NCI-H2107 (cell line): ENCODE measurements at regions not wholly inside any gene's neighbourhood (a gene's known extent, or its start where the extent isn't known, plus 50 kb on each side); places are given as distances from the start of the nearest gene placed in this dataset.
"Not testable (repeated sequence)": the region's sequence is repeated elsewhere in the genome, so short reads cannot be mapped to it uniquely, and the experiment has no call there.

ENCODE experiments used
- DNase-seq: peaks from one replicate; lab custom pipeline; 2025; lab: John Stamatoyannopoulos, UW

DNA sequence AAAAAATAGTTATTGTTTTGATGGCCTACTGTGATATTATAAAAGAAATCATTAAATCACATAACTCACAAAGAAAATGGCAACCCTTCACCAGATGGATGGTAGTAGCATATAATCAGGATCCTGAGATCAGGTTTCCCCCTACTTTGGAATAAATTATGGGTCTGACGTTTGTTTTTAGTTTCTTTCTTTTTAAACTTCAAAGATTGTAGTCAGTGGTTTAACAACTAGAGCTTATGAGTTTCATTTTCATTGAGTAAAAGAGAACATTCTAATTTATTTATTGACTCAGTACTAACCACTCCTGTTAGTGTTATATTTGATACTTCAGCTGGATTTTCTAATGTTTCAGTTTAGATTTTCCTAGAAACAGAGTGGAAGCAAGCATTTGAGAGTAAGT is 218.0 kb upstream of the PCSK5 start:
- no peak for DNase-seq

DNA sequence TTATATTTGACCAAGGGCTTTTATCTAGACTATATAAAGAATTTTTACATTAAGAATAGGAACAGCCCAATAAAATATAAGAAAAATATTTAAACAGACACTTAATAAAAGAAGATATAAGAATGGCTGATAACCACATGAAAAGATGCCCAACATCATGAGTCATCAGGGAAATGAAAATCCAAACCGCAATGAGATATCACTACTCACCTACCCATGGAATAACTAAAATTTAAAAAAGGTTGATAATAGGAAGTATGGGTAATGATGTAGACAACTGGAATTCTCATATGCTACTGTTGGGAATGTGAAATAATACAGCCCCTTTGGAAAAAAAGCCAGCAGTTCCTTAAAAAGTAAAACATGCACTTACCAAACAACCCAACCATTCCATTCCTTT is 206.9 kb upstream of the PCSK5 start:
- no peak for DNase-seq

DNA sequence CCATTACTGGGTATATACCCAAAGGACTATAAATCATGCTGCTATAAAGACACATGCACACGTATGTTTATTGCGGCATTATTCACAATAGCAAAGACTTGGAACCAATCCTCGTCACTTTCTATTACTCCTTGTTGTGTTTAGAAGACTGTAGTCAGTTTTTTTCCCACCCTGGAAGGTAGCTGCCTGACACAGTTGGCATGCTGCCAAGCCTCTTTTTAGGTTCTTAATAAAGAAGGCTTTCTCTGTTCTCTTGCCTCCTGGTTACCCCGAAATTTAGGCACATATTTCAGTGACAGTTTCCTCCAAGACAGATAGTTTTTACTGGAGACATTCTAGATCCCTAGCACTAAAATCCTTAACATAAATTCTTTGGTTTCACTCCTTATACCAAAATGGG is 205.4 kb upstream of the PCSK5 start:
- DNase-seq: no peak

DNA sequence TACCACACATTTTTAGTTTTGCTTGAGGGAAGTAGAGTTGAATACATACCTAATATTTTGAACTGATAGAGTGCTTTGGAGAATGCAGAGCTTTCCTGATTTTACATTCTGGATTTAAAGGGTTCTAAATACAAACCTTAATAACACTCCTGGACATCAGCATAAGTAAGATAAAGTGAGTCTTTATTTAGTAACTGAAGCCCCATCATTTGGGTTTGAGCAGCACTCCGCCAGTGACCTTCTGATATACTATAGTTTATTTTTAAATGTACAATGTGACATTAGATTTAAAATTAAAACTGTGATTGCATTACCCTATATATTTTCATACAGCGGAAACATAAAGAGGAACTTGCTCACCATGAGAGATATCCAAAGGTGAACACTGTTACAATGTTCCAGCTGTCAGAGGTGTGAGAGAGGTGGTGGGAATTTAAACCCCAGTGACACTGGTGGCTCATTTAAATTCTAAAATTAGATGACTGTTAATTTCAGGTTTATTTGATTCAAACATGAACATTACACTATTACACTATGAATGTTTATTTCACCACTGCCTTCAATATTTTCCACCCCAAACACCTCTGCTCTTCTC is 203.0 kb upstream of the PCSK5 start:
- no peak for DNase-seq

DNA sequence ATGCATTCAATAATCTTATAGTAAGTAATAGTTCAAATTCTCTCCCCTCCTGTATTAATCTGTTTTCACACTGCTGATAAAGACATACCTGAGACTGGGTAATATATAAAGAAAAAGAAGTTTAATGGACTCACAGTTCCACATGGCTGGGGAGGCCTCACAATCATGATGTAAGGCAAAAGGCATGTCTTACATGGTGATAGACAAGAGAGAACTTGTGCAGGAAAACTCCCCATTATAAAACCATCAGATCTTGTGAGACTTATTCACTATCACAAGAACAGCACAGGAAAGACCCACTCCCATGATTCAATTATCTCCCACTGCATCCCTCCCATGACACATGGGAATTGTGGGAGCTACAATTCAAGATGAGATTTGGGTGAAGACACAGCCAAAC is 199.9 kb upstream of the PCSK5 start:
- DNase-seq: not testable (repeated sequence)

DNA sequence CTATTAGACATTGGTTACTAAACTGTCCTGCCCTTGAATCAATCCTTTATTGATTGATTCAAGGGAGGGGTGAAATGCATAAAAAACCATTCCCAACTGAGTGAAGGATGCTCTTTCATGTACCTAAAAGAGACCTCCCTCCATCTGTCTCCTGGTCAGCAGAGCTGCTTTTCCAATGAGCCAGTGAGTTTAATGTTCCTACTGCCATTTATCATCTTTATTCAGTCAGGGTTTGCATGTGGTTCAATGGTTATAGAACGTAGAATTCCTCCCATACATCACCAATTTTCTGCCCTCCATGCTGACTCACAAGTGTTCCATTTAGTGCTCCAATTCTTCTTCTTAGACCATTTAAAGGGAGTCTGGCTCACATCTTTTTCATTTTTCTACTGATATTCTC is 199.1 kb upstream of the PCSK5 start:
- no peak for DNase-seq

DNA sequence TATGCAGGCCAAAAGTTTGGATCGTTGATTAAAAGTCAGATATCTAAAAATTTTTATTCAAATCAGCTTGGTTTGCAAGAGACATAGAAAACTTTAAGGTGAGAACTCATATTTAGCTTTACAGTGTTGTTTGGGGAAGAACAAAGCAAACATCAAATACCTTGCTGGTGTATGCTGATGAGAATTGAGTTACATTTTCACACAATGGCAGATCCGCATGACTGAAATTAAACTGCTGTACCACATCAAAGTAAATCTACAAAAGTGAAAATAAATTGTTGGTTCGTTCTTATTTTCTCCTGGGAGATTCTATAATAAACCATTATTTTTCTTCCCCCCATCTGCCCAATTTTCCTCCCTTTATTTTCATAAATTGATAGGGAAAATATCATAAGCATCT is 198.2 kb upstream of the PCSK5 start:
- DNase-seq: no peak

DNA sequence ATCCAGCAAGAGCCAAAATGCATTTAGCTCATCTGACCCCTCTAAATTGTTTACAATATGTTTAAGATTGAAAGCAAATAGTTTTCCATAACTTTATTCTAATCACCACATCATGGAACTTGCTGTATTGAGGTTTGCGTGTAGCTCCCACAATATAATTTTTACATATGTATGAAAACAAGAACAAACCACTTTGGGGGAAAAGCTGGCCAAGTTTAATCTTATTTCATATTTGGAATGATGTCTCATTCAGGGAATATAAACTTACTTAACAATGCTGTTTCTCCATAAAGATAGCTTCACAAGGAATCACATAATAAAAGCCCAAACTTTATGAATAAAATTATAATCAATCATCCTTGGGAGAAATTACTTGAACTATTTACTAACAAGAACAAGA is 194.6 kb upstream of the PCSK5 start:
- no peak for DNase-seq

DNA sequence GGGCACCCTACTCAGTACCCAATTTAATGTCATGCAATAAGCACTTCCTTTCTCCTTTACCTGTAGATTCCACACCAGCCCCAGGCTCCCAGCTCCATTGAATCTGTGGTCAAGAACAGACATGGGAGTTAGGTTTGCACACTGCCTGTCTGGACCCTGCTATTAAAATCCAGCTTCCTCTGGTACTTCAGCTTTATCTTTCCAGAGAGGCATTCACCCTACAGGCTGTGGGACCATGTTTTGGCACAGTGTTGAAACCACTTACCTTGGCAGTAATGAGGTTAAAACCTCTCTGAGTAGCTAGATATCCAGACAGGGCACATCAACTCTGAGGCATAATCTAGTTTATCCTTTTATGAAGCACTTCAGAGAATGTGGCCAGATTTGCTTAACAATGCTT is 191.5 kb upstream of the PCSK5 start:
- no peak for DNase-seq

DNA sequence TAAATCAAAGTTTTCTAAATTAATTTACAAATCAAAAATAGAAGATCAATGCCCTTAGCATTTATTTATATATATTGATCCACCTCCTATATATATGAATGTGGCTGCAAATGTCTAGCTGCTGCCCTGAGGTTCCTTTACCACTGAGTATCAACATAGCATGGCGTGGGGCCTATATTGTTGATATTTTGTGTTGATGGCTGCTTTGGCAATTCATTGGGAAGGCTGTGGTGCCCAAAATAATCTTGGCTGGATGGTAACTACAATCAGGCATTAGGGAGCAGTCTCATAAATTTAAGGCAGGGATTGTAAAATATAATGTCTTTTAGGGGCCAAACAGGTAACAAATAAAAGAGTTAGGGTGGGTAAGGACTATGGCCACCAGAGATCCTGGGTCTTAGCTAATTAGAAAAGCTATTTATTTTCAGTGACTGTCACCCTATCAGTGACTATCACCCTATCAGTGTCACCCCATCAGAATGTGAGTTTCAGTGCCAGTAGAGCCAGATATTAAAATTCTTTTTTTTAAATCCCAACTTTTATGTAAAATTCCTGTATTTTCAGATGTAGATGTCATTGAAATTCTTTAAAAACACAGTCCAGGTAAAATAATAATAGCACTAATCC is 190.7 kb upstream of the PCSK5 start:
- DNase-seq: no peak

DNA sequence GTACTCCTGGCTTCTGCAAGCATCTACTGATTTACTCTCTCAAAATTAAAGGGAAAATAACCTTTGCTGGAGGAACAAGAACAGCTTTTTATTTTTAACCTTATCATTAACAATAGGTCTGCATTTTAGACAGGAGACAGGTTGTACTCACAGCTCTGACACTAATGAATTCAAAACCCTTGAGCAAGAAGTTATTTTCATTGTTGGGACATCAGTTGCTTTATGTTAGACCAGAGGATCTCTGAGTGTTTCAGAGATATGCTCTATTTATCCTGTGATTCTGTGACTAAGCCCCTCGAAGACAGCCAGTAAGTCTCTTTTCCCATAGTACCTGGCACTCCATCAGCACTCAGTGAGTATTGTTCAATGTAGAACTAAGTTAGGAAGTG is 190.2 kb upstream of the PCSK5 start:
- no peak for DNase-seq

DNA sequence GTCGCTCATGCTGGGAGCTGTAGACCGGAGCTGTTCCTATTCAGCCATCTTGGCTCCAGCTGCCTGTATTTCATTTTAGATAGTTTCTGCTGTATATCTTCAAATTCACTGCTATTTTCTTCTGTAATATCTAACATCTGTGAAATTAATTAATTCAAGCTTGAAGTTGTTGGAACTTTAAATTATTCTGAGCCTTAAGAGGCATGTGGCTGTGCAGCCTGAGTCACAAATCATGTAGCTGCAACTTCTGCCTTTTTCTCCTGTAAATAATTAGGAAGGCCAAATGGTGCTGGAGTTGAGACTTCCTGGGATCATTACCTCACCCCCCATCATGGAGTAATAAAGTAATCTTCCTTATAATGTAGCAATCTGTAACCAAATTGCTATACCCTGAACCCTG is 183.3 kb upstream of the PCSK5 start:
- DNase-seq: no peak

DNA sequence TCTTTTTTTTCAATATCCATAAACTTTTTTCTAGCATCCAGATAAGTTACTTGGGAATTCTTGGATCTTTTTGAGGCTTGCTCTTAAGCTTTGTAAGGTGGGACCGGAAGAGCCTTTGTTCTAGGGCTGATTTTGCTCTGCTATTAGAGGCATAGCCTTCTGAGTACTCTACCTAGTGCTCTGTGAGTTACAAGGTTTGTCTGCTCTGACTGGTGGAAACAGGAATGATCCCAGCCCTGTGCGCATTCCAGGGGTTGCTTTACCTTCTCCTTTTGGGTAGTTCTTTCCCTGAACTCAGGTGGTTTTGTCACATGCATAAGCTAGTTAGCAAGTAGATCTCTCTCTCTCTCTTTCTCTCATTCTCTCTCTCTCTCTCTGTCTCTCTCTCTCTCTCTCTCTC is 180.8 kb upstream of the PCSK5 start:
- no peak for DNase-seq

DNA sequence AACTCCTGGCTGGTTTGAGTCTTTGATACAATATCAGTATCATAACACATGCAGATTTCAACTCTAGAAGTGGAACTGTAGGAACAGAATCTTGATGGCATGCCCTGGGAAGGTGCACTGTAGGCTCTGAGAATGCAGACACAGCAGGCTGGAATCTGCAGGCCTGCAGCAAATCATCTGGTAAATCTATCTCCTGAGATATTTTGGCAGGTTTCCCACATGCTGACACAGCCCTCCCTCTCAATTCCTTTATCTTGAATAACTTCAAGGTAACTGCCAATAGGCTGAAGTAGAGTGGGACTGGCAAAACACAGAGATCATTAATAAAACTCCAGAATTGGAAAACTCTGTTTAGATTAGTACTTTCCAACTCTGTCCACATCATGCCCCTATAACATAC is 177.8 kb upstream of the PCSK5 start:
- no peak for DNase-seq

DNA sequence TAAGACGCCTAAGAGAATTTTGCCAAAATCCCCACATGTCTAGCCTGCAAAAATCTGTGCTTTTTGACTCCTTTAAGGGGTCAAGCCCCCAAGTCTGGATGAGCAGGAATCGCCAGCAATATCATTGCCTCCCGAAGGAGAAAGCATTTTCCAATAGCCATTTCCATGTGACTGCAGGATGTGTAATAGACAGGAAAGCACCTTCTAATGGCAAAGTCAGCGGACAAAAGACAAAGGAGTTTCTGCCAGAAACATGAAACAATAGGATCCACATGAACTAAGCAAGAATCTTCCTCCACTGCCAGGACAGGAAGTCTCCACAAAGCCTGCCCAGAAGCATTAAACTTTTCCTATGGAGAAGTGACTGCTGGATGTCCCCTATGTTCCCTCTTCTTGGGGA is 177.1 kb upstream of the PCSK5 start:
- DNase-seq: no peak

DNA sequence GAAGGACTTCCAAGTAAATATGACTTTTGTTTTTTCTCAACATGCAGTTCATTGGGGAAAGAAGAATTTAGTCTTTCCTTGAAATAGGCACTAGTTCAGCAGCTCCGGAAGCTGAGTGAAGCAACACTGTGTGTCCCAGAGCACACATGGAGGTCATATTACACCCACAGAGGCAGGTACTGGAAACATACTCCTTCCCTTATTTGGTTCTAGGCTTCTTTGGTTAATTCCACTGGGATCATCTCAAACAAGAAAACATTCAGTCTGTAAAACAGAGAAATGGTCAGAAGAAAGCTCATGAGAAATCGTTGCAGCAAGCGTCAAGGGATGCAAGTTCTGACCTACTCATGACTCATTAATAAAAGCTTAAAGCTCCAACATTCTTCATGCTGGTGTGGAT is 175.1 kb upstream of the PCSK5 start:
- DNase-seq: no peak

DNA sequence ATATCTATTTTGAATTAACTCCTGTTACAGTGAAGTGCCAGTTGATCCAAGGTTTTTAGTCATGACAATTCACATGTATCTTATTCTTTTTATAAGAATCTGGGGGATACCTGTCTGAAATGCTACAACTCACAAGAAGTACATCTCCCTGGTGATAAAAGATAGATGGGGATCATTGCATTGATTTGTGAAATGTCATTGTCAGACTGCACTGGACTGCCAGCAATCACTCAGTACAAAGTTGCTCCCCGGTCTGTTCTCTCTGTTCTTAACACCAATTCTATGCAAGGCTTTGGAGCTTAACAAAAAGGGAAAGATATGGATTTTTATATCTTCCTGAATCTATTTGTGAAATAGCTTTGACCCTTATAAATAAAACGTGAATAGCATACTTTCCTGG is 171.8 kb upstream of the PCSK5 start:
- DNase-seq: no peak

DNA sequence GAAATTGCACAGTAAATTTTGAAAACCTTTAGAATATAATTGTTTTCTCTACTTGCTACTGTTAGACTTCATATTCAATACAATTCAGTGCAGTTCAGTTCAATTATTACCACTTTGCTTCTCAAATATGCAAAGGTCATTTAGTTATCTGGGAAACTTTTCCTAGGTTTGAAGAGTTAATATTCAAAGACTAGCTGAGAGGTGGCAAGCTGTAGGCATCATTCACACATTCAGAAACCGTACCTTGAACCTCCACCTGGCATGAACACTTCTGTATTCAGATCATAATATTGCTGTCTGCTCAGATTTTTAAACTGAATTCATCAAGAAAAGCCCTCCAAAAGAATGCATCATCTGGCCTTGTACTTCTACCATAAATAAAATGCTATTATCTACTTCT is 162.1 kb upstream of the PCSK5 start:
- no peak for DNase-seq

DNA sequence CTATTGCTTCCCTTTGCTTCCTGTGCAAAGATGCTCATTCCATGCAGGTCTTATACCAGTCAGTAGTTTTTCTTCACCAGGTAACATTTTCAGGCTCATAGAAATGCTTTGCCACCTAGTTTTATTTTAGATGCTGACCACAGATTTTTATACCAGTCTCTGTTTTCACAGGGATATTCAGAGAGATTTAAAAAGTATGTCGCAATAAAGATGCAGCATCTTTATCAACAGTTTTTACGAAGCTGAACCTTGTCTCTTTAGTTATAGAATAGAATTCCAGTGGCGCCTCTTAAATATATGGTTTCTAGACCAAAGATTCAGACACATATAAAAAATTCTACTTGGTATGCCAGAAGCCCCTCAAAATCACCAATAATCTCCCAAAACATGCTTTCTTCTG is 155.7 kb upstream of the PCSK5 start:
- no peak for DNase-seq

DNA sequence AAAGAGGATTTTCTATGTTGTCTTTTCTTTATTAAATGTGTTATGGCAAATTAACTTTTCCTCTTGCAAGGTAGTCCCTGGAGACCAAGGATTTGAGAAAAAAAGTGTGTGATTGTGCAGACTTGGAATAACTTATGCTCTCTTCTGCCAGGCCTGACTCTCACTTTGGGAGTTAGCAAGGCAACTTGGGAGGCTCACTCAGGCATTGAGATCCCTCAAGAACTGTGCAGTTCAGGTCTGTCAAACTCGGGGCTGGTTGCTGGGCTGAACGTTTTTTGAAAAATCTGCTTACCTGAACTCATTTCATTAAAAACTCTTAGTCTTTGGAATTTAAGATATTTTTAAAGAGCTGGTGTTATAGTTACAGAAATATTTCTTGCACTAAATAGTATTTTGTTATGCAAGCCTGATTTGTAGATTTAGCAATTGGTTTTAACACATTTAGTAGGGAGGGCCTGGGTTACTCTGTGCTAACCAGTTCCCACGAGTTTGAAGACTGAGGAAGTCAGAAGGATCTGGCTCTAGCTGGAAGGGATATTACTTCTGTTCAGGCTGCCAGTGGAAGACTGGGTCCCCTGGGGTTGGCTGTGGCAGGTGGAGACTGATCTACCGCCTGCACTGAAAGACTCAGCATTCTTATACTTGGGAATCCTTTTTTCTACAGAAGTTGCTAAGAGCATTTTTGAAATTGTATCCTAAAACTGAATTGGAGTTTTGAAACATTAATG is 150.4 kb upstream of the PCSK5 start:
- DNase-seq: no peak

DNA sequence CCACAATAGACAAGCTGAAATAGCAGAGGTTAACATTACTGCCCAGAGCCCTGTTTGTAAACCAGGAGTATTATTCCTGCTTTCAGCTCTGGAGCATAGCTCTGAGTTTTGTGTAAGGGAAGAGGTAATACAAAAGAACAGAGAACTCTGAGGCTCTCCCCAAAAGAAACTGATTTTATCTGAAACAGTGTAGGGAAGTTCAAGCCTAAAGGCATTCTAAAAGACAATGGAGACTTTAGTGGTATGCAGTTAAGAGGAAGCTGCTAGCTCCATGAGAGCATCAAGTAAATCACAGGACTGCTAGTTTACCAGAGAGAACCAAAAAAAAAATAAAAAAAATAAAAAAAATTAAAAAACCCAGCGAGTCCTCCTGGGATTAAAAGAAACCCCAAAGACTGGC is 146.6 kb upstream of the PCSK5 start:
- DNase-seq: no peak

DNA sequence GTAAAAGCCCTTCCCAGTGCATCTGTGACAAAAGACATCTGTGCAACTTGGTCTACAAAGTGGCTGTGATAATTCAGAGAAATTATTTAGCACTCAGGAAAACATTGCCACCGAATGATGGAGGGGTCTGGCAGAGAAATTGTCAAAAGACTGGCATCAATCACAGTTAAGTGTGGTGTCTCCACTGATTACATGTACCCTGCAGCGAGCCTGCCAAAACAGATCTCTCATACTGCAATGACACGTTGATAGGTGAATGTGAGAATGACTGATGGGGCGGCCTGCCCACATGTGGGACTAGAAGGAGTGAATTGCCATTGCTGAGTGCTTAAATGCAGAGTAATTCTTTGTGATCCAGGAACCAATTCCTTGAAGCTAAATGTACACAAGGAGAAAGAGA is 136.4 kb upstream of the PCSK5 start:
- no peak for DNase-seq

DNA sequence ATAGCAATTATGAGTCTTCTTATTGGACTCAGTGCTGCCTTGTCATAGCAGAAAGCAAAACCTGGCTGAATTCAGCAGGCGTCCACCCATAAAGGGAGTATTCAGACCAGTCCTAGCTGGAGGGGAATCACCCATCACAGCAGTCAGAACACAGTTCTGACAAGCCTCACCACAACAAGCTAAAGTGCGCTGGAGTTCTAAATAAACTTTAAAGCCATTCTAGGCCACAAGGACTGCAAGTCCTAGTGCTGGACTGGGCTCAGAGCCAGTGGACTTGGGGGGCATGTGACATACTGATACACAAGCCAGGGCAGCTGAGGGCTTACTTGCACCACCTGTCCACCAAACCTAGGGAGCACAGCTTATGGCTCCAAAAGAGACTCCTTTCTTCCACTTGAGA is 115.3 kb upstream of the PCSK5 start:
- no peak for DNase-seq
